Ovary (tissue), 3 donors: ENCODE measurements at regions not wholly inside any gene's neighbourhood (a gene's known extent, or its start where the extent isn't known, plus 50 kb on each side); places are given as distances from the start of the nearest gene placed in this dataset.

Source experiments
- CTCF ChIP-seq, 3 donors: fragments of 450-650 bp in 2 of 3; fragments of 200-600 bp in 1 of 3; IDR thresholded peaks; one replicate each; pipeline versions ENCODE4 v1.5.1 to v1.8.0; 2016 to 2022; ENCODE audit warnings: antibody characterized with exemption in 3 of 3, mild to moderate bottlenecking in 1 of 3
- POLR2A ChIP-seq: fragments of 450-650 bp; IDR thresholded peaks from one replicate; pipeline ENCODE4 v1.6.1; 2017; ENCODE audit warnings: antibody characterized with exemption, mild to moderate bottlenecking, moderate library complexity
- donor health status: DM: no; HTN: no; CAD: no.

DNA sequence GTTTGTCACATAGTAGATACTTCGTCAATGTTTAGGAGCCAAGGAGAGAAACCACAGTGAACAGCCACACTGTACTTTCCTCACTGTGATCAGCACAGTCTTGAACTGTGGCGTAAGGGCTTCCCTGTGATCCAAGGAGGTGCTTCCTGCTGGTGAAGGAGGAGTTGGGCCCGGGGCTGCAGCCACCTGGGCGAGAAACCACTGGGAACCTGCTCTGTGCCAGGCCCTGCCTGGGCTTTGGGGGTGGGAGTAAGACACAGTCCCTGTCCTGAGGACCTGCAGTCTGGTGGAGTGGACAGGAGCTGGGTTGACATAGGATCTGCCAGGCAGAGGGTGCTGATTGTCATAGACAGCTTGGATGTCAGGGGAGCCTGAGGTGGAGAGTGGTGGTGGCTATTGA lies 60.5 kb upstream of the MRPS22 start:
- no peak for TF ChIP-seq CTCF (IDR thresholded peaks at IDR 0.05)
- TF ChIP-seq POLR2A = no peak
